ENCODE measurements at regions not wholly inside any gene's neighbourhood (a gene's known extent, or its start where the extent isn't known, plus 50 kb on each side); places are given as distances from the start of the nearest gene placed in this dataset.

- POLR2A ChIA-PET (ENCODE audit: low non-redundant PET): no interaction called here
- DNase-seq (ENCODE audit: low spot score): no peak
- no peaks in the 10 kb centered on the region for H3K27me3 ChIP-seq (replicated peaks; ENCODE audit: insufficient read depth, low read depth, low read length, poor library complexity)
- no peaks in the 10 kb centered on the region for H3K9me3 ChIP-seq (ENCODE audit: low read depth, low read length, poor library complexity, severe bottlenecking)
- no TSS peak for BruUV-seq (replicated peaks)
- H3K36me3 ChIP-seq (ENCODE audit: insufficient read depth, low read length, poor library complexity, severe bottlenecking): no peaks in the 10 kb centered on the region
- no peak overlapping the region for H3K27ac ChIP-seq (ENCODE audit: low read depth, low read length, poor library complexity, severe bottlenecking)
- H3K4me3 ChIP-seq (ENCODE audit: low read depth, low read length, poor library complexity, severe bottlenecking): no peak overlapping the region
- H3K4me1 ChIP-seq (ENCODE audit: insufficient read depth, low read length, poor library complexity, severe bottlenecking): peaks cover 7% of the 10 kb centered on the region
- CTCF ChIA-PET: no interaction called here
- intact Hi-C loops (cut with micrococcal nuclease; ENCODE audit: unreplicated experiment): loop anchor here (10.0 kb wide), 1 partner anchor 503 kb away; no protein-coding TSS in a partner anchor
- TF ChIP-seq CTCF (conservative IDR thresholded peaks at IDR 0.05; ENCODE audit: low read depth, low read length) (no peak), EZH2 (IDR thresholded peaks at IDR 0.05; ENCODE audit: borderline replicate concordance, low read depth, low read length, poor library complexity, severe bottlenecking) (no peak)
These were observed 261.6 kb downstream of the KTN1 start for GRCh38 chr14:55841625-55842024.

GRCh38 chr14:55843718-55844403 lies 263.9 kb downstream of the KTN1 start:
- Histone ChIP-seq H3K4me1 (ENCODE audit: insufficient read depth, low read length, poor library complexity, severe bottlenecking) (peaks cover 7% of the 10 kb centered on the region), H3K9me3 (ENCODE audit: low read depth, low read length, poor library complexity, severe bottlenecking) (no peaks in the 10 kb centered on the region), H3K36me3 (ENCODE audit: insufficient read depth, low read length, poor library complexity, severe bottlenecking) (no peaks in the 10 kb centered on the region), H3K4me3 (ENCODE audit: low read depth, low read length, poor library complexity, severe bottlenecking) (no peak overlapping the region), H3K27me3 (replicated peaks; ENCODE audit: insufficient read depth, low read depth, low read length, poor library complexity) (no peaks in the 10 kb centered on the region), H3K27ac (ENCODE audit: low read depth, low read length, poor library complexity, severe bottlenecking) (no peak overlapping the region)
- no peak for DNase-seq (ENCODE audit: low spot score)
- ChIA-PET CTCF (no interaction called here), POLR2A (ENCODE audit: low non-redundant PET) (no interaction called here)
- intact Hi-C loops (cut with micrococcal nuclease; ENCODE audit: unreplicated experiment): loop anchor here (10.0 kb wide), 1 partner anchor 501 kb away; no protein-coding TSS in a partner anchor
- TF ChIP-seq EZH2 (IDR thresholded peaks at IDR 0.05; ENCODE audit: borderline replicate concordance, low read depth, low read length, poor library complexity, severe bottlenecking) (no peak), CTCF (conservative IDR thresholded peaks at IDR 0.05; ENCODE audit: low read depth, low read length) (peak; percentile 41)
- BruUV-seq (replicated peaks): no TSS peak

GRCh38 chr14:55845963-55846825 lies 266.2 kb downstream of the KTN1 start:
- Histone ChIP-seq H3K27ac (ENCODE audit: low read depth, low read length, poor library complexity, severe bottlenecking) (no peak overlapping the region), H3K4me3 (ENCODE audit: low read depth, low read length, poor library complexity, severe bottlenecking) (no peak overlapping the region), H3K9me3 (ENCODE audit: low read depth, low read length, poor library complexity, severe bottlenecking) (no peaks in the 10 kb centered on the region), H3K4me1 (ENCODE audit: insufficient read depth, low read length, poor library complexity, severe bottlenecking) (peaks cover 13% of the 10 kb centered on the region), H3K27me3 (replicated peaks; ENCODE audit: insufficient read depth, low read depth, low read length, poor library complexity) (no peaks in the 10 kb centered on the region), H3K36me3 (ENCODE audit: insufficient read depth, low read length, poor library complexity, severe bottlenecking) (no peaks in the 10 kb centered on the region)
- ChIA-PET POLR2A (ENCODE audit: low non-redundant PET) (no interaction called here), CTCF (no interaction called here)
- no TSS peak for BruUV-seq (replicated peaks)
- TF ChIP-seq EZH2 (IDR thresholded peaks at IDR 0.05; ENCODE audit: borderline replicate concordance, low read depth, low read length, poor library complexity, severe bottlenecking): no peak
- TF ChIP-seq CTCF (conservative IDR thresholded peaks at IDR 0.05; ENCODE audit: low read depth, low read length): no peak
- intact Hi-C loops (cut with micrococcal nuclease; ENCODE audit: unreplicated experiment): loop anchor here (10.0 kb wide), 1 partner anchor 499 kb away; no protein-coding TSS in a partner anchor
- DNase-seq (ENCODE audit: low spot score): peak; percentile 31
